Endothelial cell of umbilical vein (primary cell): ENCODE measurements at regions not wholly inside any gene's neighbourhood (a gene's known extent, or its start where the extent isn't known, plus 50 kb on each side); places are given as distances from the start of the nearest gene placed in this dataset.

Experiments used
- FOS ChIP-seq: IDR thresholded peaks from 2 replicates; pipeline ENCODE4 v1.6.1; 2011; ENCODE audit warnings: mild to moderate bottlenecking, low read length, moderate library complexity, borderline replicate concordance; ENCODE audit not compliant: insufficient read depth
- JUN ChIP-seq: IDR thresholded peaks from 2 replicates; pipeline ENCODE4 v1.6.1; 2011; ENCODE audit warnings: borderline replicate concordance, low read depth; ENCODE audit not compliant: insufficient read length, insufficient read depth
- MYC ChIP-seq: IDR thresholded peaks from one replicate; pipeline ENCODE4 v1.6.1; 2011; ENCODE audit warnings: mild to moderate bottlenecking, low read depth, low read length
- POLR2A ChIP-seq: IDR thresholded peaks from 2 replicates; pipeline ENCODE4 v1.6.1; 2012; ENCODE audit warnings: low read depth, mild to moderate bottlenecking, control low read depth, low read length
- POLR2AphosphoS5 ChIP-seq: IDR thresholded peaks from 2 replicates; pipeline ENCODE4 v1.6.1; 2012; ENCODE audit warnings: low read depth, mild to moderate bottlenecking, control low read depth, low read length, moderate library complexity; ENCODE audit not compliant: insufficient read depth
- TF ChIP-seq, protein P1 (sequence below), 2 donors: IDR thresholded peaks; 1 replicate in 1 of 2; 2 replicates in 1 of 2; pipeline ENCODE4 v1.5.1; 2011; ENCODE audit warnings: low read length in 2 of 2, mild to moderate bottlenecking in 2 of 2, moderate library complexity in 2 of 2, control low read depth in 1 of 2, inconsistent platforms in 1 of 2, low read depth in 1 of 2; ENCODE audit not compliant: insufficient read depth in 1 of 2; ENCODE audit errors: extremely low read depth in 1 of 2

DNA sequence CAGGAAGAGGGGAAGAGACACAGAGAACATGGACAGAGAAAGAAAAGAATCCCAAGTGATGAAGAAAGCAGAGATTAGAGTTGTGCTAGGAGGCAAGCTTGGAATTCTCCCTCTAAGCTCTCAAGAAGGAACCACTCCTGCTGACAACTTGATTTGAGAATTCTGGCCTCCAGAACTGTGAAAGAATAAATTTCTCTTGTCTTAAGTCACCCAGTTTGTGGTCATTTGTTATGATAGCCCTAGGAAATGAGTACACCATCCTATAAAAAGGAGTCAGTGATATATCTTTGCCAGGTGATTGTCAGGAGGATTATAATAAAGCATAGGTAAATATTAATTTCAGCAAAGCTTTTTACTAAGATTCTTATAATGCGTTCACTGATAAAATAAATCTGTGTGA, 82.7 kb upstream of the TFEC start:
- TF ChIP-seq POLR2A (no peak), POLR2AphosphoS5 (no peak), JUN (no peak), MYC (no peak), FOS (no peak)
- TF ChIP-seq, protein P1, sequence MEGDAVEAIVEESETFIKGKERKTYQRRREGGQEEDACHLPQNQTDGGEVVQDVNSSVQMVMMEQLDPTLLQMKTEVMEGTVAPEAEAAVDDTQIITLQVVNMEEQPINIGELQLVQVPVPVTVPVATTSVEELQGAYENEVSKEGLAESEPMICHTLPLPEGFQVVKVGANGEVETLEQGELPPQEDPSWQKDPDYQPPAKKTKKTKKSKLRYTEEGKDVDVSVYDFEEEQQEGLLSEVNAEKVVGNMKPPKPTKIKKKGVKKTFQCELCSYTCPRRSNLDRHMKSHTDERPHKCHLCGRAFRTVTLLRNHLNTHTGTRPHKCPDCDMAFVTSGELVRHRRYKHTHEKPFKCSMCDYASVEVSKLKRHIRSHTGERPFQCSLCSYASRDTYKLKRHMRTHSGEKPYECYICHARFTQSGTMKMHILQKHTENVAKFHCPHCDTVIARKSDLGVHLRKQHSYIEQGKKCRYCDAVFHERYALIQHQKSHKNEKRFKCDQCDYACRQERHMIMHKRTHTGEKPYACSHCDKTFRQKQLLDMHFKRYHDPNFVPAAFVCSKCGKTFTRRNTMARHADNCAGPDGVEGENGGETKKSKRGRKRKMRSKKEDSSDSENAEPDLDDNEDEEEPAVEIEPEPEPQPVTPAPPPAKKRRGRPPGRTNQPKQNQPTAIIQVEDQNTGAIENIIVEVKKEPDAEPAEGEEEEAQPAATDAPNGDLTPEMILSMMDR (IDR thresholded peaks at IDR 0.05; ENCODE audit: extremely low read depth in 1 of 2, insufficient read depth in 1 of 2, low read depth in 1 of 2, low read length in 2 of 2), result no peak
